ENCODE measurements at regions not wholly inside any gene's neighbourhood (a gene's known extent, or its start where the extent isn't known, plus 50 kb on each side); places are given as distances from the start of the nearest gene placed in this dataset.

DNA sequence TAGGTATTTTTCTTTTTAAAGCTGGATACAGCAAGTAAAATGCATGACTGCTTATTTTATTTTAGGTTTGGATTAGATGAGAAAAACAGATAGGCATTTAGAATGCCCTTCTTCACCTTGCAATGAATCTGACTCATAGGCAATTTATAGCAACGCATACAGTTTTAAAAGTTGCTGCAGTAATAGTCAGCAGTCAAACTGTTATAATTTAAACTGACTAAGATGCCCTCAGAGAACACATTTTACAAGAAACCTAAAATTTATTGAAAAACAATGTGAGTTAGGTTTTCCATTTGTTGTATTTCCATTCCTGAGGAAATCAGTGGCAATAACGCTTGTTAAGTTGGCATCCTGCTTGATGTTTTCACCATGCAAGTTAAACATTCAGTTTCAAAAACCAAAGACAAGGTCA, 1128.2 kb upstream of the PCDH9 start:
- Mint-ChIP-seq H3K27me3 (ENCODE audit: insufficient read depth, unreplicated experiment) (peaks cover 1% of the 10 kb centered on the region), H3K4me3 (ENCODE audit: unreplicated experiment) (no peak overlapping the region), H3K36me3 (ENCODE audit: insufficient read depth, unreplicated experiment) (no peaks in the 10 kb centered on the region), H3K9me3 (ENCODE audit: unreplicated experiment) (no peaks in the 10 kb centered on the region), H3K27ac (ENCODE audit: unreplicated experiment) (no peak overlapping the region), H3K4me1 (ENCODE audit: low read depth, unreplicated experiment) (no peaks in the 10 kb centered on the region)
- no TSS peak for BruUV-seq (replicated peaks)
- Histone ChIP-seq H3K4me3 (ENCODE audit: low read depth, low read length) (no peak overlapping the region), H3K27me3 (replicated peaks; ENCODE audit: control insufficient read depth, insufficient read depth, low read length) (no peaks in the 10 kb centered on the region), H3K36me3 (ENCODE audit: control insufficient read depth, insufficient read depth, low read length) (no peaks in the 10 kb centered on the region), H3K9me3 (no peaks in the 10 kb centered on the region), H3K4me1 (no peaks in the 10 kb centered on the region)
- POLR2A ChIA-PET, result no interaction called here
- intact Hi-C loops (cut with micrococcal nuclease; ENCODE audit: unreplicated experiment), result no loop called here
- TF ChIP-seq, protein P1, sequence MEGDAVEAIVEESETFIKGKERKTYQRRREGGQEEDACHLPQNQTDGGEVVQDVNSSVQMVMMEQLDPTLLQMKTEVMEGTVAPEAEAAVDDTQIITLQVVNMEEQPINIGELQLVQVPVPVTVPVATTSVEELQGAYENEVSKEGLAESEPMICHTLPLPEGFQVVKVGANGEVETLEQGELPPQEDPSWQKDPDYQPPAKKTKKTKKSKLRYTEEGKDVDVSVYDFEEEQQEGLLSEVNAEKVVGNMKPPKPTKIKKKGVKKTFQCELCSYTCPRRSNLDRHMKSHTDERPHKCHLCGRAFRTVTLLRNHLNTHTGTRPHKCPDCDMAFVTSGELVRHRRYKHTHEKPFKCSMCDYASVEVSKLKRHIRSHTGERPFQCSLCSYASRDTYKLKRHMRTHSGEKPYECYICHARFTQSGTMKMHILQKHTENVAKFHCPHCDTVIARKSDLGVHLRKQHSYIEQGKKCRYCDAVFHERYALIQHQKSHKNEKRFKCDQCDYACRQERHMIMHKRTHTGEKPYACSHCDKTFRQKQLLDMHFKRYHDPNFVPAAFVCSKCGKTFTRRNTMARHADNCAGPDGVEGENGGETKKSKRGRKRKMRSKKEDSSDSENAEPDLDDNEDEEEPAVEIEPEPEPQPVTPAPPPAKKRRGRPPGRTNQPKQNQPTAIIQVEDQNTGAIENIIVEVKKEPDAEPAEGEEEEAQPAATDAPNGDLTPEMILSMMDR (IDR thresholded peaks at IDR 0.05; ENCODE audit: insufficient read depth in 1 of 2, low read depth in 1 of 2, low read length in 1 of 2, severe bottlenecking in 1 of 2, unreplicated experiment in 1 of 2), result no peak
- no peak for DNase-seq
- CTCF ChIA-PET, result no interaction called here

DNA sequence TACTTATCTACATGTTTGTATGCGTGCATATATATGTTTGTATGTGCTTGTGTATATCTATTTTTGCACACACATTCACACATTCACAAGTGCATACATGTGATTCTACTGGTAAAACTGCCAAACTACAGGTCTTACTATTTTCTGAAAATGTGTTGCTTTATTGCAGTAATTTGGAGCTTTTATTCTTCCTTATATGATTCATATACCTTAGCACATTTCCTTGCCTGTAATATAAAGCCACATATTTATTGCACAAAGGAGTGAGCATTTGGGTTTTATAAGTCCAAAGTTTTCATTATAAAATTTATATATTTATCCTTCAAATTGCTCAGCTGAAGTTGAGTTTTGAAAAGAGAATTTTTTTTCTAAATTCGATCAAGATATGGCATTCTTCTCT, 1120.4 kb upstream of the PCDH9 start:
- TF ChIP-seq, protein P1 (IDR thresholded peaks at IDR 0.05; ENCODE audit: insufficient read depth in 1 of 2, low read depth in 1 of 2, low read length in 1 of 2, severe bottlenecking in 1 of 2, unreplicated experiment in 1 of 2), result no peak
- H3K27ac Mint-ChIP-seq (ENCODE audit: unreplicated experiment), result no peak overlapping the region
- intact Hi-C loops (cut with micrococcal nuclease; ENCODE audit: unreplicated experiment), result no loop called here
- H3K9me3 Mint-ChIP-seq (ENCODE audit: unreplicated experiment), result no peaks in the 10 kb centered on the region
- no peak for DNase-seq
- Histone ChIP-seq H3K9me3 (no peaks in the 10 kb centered on the region), H3K27me3 (replicated peaks; ENCODE audit: control insufficient read depth, insufficient read depth, low read length) (no peaks in the 10 kb centered on the region), H3K36me3 (ENCODE audit: control insufficient read depth, insufficient read depth, low read length) (no peaks in the 10 kb centered on the region), H3K4me3 (ENCODE audit: low read depth, low read length) (no peak overlapping the region), H3K4me1 (no peaks in the 10 kb centered on the region)
- CTCF ChIA-PET, result interaction anchor here (0.5 kb wide), 1 partner anchor 458 kb away, joined by 3 read pairs; no protein-coding TSS in a partner anchor
- H3K27me3 Mint-ChIP-seq (ENCODE audit: insufficient read depth, unreplicated experiment), result peaks cover 7% of the 10 kb centered on the region
- no peak overlapping the region for H3K4me3 Mint-ChIP-seq (ENCODE audit: unreplicated experiment)
- POLR2A ChIA-PET, result no interaction called here
- no peaks in the 10 kb centered on the region for H3K36me3 Mint-ChIP-seq (ENCODE audit: insufficient read depth, unreplicated experiment)
- no TSS peak for BruUV-seq (replicated peaks)
- H3K4me1 Mint-ChIP-seq (ENCODE audit: low read depth, unreplicated experiment), result no peaks in the 10 kb centered on the region

DNA sequence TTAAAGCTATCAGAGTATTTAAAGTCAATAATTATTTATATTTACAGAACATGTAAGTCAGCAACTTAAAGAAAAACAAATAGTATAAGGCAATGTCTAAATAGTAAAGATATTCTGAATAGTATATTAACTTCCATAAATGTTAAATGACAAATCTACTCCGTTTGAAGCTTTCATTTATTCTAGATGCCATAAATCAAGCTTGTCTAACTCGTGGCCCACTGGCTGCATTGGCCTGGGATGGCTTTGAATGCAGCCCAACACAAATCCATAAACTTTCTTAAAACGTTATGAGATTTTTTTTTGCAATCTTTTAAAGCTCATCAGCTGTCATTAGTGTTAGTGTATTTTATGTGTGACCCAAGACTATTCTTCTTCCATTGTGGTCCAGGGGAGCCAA, 1117.1 kb upstream of the PCDH9 start:
- no peak for DNase-seq
- Mint-ChIP-seq H3K36me3 (ENCODE audit: insufficient read depth, unreplicated experiment) (no peaks in the 10 kb centered on the region), H3K4me1 (ENCODE audit: low read depth, unreplicated experiment) (no peaks in the 10 kb centered on the region), H3K4me3 (ENCODE audit: unreplicated experiment) (no peak overlapping the region), H3K9me3 (ENCODE audit: unreplicated experiment) (peaks cover 10% of the 10 kb centered on the region), H3K27me3 (ENCODE audit: insufficient read depth, unreplicated experiment) (peaks cover 5% of the 10 kb centered on the region), H3K27ac (ENCODE audit: unreplicated experiment) (no peak overlapping the region)
- intact Hi-C loops (cut with micrococcal nuclease; ENCODE audit: unreplicated experiment), result no loop called here
- BruUV-seq (replicated peaks), result no TSS peak
- no peaks in the 10 kb centered on the region for H3K27me3 ChIP-seq (replicated peaks; ENCODE audit: control insufficient read depth, insufficient read depth, low read length)
- H3K9me3 ChIP-seq, result no peaks in the 10 kb centered on the region
- no peaks in the 10 kb centered on the region for H3K36me3 ChIP-seq (ENCODE audit: control insufficient read depth, insufficient read depth, low read length)
- ChIA-PET CTCF (no interaction called here), POLR2A (no interaction called here)
- TF ChIP-seq, protein P1 (IDR thresholded peaks at IDR 0.05; ENCODE audit: insufficient read depth in 1 of 2, low read depth in 1 of 2, low read length in 1 of 2, severe bottlenecking in 1 of 2, unreplicated experiment in 1 of 2), result no peak
- no peaks in the 10 kb centered on the region for H3K4me1 ChIP-seq
- H3K4me3 ChIP-seq (ENCODE audit: low read depth, low read length), result no peak overlapping the region

Data from Caco-2 (cell line).